Occipital lobe (tissue), 1 donor: ENCODE measurements at regions not wholly inside any gene's neighbourhood (a gene's known extent, or its start where the extent isn't known, plus 50 kb on each side); places are given as distances from the start of the nearest gene placed in this dataset.
"Not testable (repeated sequence)": the region's sequence is repeated elsewhere in the genome, so short reads cannot be mapped to it uniquely, and the experiment has no call there.

Experiments used
- DNase-seq: peaks from one replicate; lab custom pipeline; 2025; lab: John Stamatoyannopoulos, UW

GRCh38 chr3:84679211-84679610 is 279.6 kb upstream of the CADM2 start:
- no peak for DNase-seq

- no peak for DNase-seq
These were observed 278.1 kb upstream of the CADM2 start for GRCh38 chr3:84680700-84681099.

- no peak for DNase-seq
These were observed 275.3 kb upstream of the CADM2 start for GRCh38 chr3:84683493-84683892.

GRCh38 chr3:84685467-84685866 is 273.3 kb upstream of the CADM2 start:
- no peak for DNase-seq

- no peak for DNase-seq
These were observed 266.5 kb upstream of the CADM2 start for GRCh38 chr3:84692261-84692660.

- not testable (repeated sequence) for DNase-seq
These were observed 248.5 kb upstream of the CADM2 start for GRCh38 chr3:84710288-84710687.

GRCh38 chr3:84717894-84718293 is 240.9 kb upstream of the CADM2 start:
- DNase-seq = no peak

- DNase-seq = peak; percentile 4
These were observed 233.9 kb upstream of the CADM2 start for GRCh38 chr3:84724877-84725276.

- DNase-seq = no peak
These were observed 231.2 kb upstream of the CADM2 start for GRCh38 chr3:84727616-84728015.

GRCh38 chr3:84734731-84735130 is 224.1 kb upstream of the CADM2 start:
- DNase-seq = not testable (repeated sequence)

- DNase-seq = no peak
These were observed 220.7 kb upstream of the CADM2 start for GRCh38 chr3:84738086-84738485.

GRCh38 chr3:84742915-84743425 is 215.8 kb upstream of the CADM2 start:
- no peak for DNase-seq

GRCh38 chr3:84744130-84744529 is 214.7 kb upstream of the CADM2 start:
- DNase-seq = no peak

GRCh38 chr3:84755860-84756259 is 202.9 kb upstream of the CADM2 start:
- DNase-seq = no peak

- DNase-seq = no peak
These were observed 199.4 kb upstream of the CADM2 start for GRCh38 chr3:84759361-84759760.

- no peak for DNase-seq
These were observed 185.9 kb upstream of the CADM2 start for GRCh38 chr3:84772841-84773240.

GRCh38 chr3:84783281-84783680 is 175.5 kb upstream of the CADM2 start:
- no peak for DNase-seq

GRCh38 chr3:84789961-84790360 is 168.8 kb upstream of the CADM2 start:
- DNase-seq = no peak

GRCh38 chr3:84806958-84807357 is 151.8 kb upstream of the CADM2 start:
- DNase-seq = no peak

- no peak for DNase-seq
These were observed 138.7 kb upstream of the CADM2 start for GRCh38 chr3:84820126-84820525.

GRCh38 chr3:84820906-84821305 is 137.9 kb upstream of the CADM2 start:
- no peak for DNase-seq

GRCh38 chr3:84825817-84826216 is 133.0 kb upstream of the CADM2 start:
- DNase-seq = no peak

- DNase-seq = no peak
These were observed 128.3 kb upstream of the CADM2 start for GRCh38 chr3:84830476-84830875.

GRCh38 chr3:84835366-84835765 is 123.4 kb upstream of the CADM2 start:
- DNase-seq = no peak
